Peyer's patch (tissue), 4 donors: ENCODE measurements at regions not wholly inside any gene's neighbourhood (a gene's known extent, or its start where the extent isn't known, plus 50 kb on each side); places are given as distances from the start of the nearest gene placed in this dataset.

Experiments
- POLR2A ChIP-seq, 2 donors: fragments of 450-650 bp; IDR thresholded peaks; one replicate each; pipeline ENCODE4 v1.5.1; 2017; ENCODE audit warnings: antibody characterized with exemption in 2 of 2, mild to moderate bottlenecking in 2 of 2, moderate library complexity in 2 of 2
- TF ChIP-seq, protein P1 (sequence below), 6 experiments: fragments of 450-650 bp in 4 of 6; fragments of 200-600 bp in 2 of 6; sonication (generic) in 1 of 6; IDR thresholded peaks; one replicate each; pipeline ENCODE4 v1.5.1; 2017 to 2019; ENCODE audit warnings: antibody characterized with exemption in 6 of 6, mild to moderate bottlenecking in 3 of 6, moderate library complexity in 1 of 6

DNA sequence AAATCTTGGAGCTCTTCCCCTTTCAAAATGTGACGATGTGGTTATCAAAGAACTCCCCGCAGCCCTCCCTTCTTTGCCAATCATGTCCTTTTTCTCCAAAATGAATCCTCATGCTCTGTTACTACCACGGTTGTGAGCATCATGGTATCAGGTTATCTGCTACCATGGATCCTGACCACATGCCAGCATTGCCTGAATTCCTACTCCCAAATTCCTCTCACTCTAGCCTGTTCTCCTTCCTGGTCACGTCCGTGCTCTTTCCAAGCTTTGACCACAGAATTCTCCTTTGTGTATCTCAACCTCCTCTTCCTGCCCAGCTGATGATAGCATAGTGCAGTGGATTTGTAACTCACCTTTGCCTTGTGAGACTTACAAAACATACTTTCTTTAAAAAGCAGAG, 59.5 kb upstream of the FBXL7 start:
- TF ChIP-seq, protein P1, sequence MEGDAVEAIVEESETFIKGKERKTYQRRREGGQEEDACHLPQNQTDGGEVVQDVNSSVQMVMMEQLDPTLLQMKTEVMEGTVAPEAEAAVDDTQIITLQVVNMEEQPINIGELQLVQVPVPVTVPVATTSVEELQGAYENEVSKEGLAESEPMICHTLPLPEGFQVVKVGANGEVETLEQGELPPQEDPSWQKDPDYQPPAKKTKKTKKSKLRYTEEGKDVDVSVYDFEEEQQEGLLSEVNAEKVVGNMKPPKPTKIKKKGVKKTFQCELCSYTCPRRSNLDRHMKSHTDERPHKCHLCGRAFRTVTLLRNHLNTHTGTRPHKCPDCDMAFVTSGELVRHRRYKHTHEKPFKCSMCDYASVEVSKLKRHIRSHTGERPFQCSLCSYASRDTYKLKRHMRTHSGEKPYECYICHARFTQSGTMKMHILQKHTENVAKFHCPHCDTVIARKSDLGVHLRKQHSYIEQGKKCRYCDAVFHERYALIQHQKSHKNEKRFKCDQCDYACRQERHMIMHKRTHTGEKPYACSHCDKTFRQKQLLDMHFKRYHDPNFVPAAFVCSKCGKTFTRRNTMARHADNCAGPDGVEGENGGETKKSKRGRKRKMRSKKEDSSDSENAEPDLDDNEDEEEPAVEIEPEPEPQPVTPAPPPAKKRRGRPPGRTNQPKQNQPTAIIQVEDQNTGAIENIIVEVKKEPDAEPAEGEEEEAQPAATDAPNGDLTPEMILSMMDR (IDR thresholded peaks at IDR 0.05): no peak
- TF ChIP-seq POLR2A (IDR thresholded peaks at IDR 0.05): no peak
